Endothelial cell of umbilical vein (primary cell): ENCODE measurements at regions not wholly inside any gene's neighbourhood (a gene's known extent, or its start where the extent isn't known, plus 50 kb on each side); places are given as distances from the start of the nearest gene placed in this dataset.

Experiments
- CTCF ChIP-seq, 2 donors: IDR thresholded peaks; 1 replicate in 1 of 2; 2 replicates in 1 of 2; pipeline ENCODE4 v1.5.1; 2011; ENCODE audit warnings: low read length in 2 of 2, mild to moderate bottlenecking in 2 of 2, moderate library complexity in 2 of 2, control low read depth in 1 of 2, inconsistent platforms in 1 of 2, low read depth in 1 of 2; ENCODE audit not compliant: insufficient read depth in 1 of 2; ENCODE audit errors: extremely low read depth in 1 of 2
- MAX ChIP-seq: IDR thresholded peaks from 2 replicates; pipeline ENCODE4 v1.6.1; 2011; ENCODE audit not compliant: insufficient read depth, insufficient read length
- POLR2AphosphoS5 ChIP-seq: IDR thresholded peaks from 2 replicates; pipeline ENCODE4 v1.6.1; 2012; ENCODE audit warnings: low read depth, mild to moderate bottlenecking, control low read depth, low read length, moderate library complexity; ENCODE audit not compliant: insufficient read depth

DNA sequence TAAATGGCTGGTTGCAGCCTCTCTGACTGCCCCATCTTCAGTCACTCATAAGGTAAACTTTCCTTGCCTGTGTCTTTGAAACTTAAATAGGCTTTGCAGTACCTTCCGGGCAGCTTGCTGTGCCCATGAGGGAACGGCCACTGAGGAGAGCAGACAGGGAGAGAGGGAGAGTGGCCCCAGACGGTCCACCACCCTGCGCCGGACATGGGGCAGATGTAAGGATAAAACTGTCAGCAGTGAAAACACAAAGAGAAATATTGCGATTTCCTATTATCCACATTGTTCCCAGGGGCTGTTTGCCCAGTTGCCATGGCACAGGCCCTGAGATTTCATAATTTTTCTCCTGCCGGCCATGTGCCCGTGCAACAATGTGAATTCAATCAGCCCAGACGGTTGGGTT, 265.9 kb upstream of the SALL3 start:
- TF ChIP-seq POLR2AphosphoS5: no peak
- TF ChIP-seq MAX: no peak
- TF ChIP-seq CTCF (IDR thresholded peaks at IDR 0.05; ENCODE audit: extremely low read depth in 1 of 2, insufficient read depth in 1 of 2, low read depth in 1 of 2, low read length in 2 of 2): no peak
